A673 (cell line): ENCODE measurements at regions not wholly inside any gene's neighbourhood (a gene's known extent, or its start where the extent isn't known, plus 50 kb on each side); places are given as distances from the start of the nearest gene placed in this dataset.

Experiments used
- BruUV-seq: library from RNA; stranded (reverse); fragments of 400-500 nt; replicated peaks from 2 replicates; lab custom pipeline; 2021; lab: Mats Ljungman, UMichigan
- CTCF ChIA-PET: fragments of 300-600 bp; sonication (Branson Sonifier 250); formaldehyde crosslinking; loops from one replicate; lab custom pipeline; 2022; ENCODE audit warnings: antibody characterized with exemption; lab: Charles Lee
- POLR2A ChIA-PET: fragments of 300-600 bp; sonication (Branson Sonifier 250); formaldehyde crosslinking; loops from one replicate; lab custom pipeline; 2022; ENCODE audit warnings: antibody characterized with exemption; ENCODE audit not compliant: low non-redundant PET; lab: Charles Lee
- DNase-seq: peaks from one replicate; pipeline ENCODE4 v3.0.0-alpha.2; 2015; ENCODE audit warnings: low spot score
- H3K27ac ChIP-seq: fragments of 200-600 bp; sonication (generic); 2 replicates; pipeline ENCODE4 v1.5.1; 2016; ENCODE audit warnings: mixed run types, low read depth, mild to moderate bottlenecking, mixed read lengths, antibody characterized with exemption, low read length; ENCODE audit not compliant: poor library complexity, severe bottlenecking
- H3K27me3 ChIP-seq: fragments of 200-600 bp; sonication (generic); replicated peaks from 2 replicates; pipeline ENCODE4 v1.6.1; 2017; ENCODE audit warnings: mixed run types, low read depth, mild to moderate bottlenecking, mixed read lengths, antibody characterized with exemption, low read length; ENCODE audit not compliant: insufficient read depth, poor library complexity
- H3K36me3 ChIP-seq: fragments of 200-600 bp; sonication (generic); 2 replicates; pipeline ENCODE4 v1.6.1; 2016; ENCODE audit warnings: mixed run types, mild to moderate bottlenecking, mixed read lengths, antibody characterized with exemption, low read length; ENCODE audit not compliant: insufficient read depth, poor library complexity, severe bottlenecking
- H3K4me1 ChIP-seq: fragments of 200-600 bp; sonication (generic); 2 replicates; pipeline ENCODE4 v1.6.1; 2017; ENCODE audit warnings: mixed run types, mild to moderate bottlenecking, mixed read lengths, antibody characterized with exemption, low read length; ENCODE audit not compliant: insufficient read depth, poor library complexity, severe bottlenecking
- H3K4me3 ChIP-seq: fragments of 200-600 bp; sonication (generic); 2 replicates; pipeline ENCODE4 v1.5.1; 2016; ENCODE audit warnings: low read depth, mixed run types, mild to moderate bottlenecking, mixed read lengths, low read length; ENCODE audit not compliant: poor library complexity, severe bottlenecking
- H3K9me3 ChIP-seq: fragments of 200-600 bp; sonication (generic); 2 replicates; pipeline ENCODE4 v1.6.1; 2016; ENCODE audit warnings: mixed run types, low read depth, mild to moderate bottlenecking, mixed read lengths, antibody characterized with exemption, low read length; ENCODE audit not compliant: poor library complexity, severe bottlenecking
- EZH2 ChIP-seq: fragments of 200-600 bp; sonication (generic); IDR thresholded peaks from 2 replicates; pipeline ENCODE4 v1.6.1; 2017; ENCODE audit warnings: borderline replicate concordance, low read depth, mild to moderate bottlenecking, mixed read lengths, antibody characterized with exemption, low read length; ENCODE audit not compliant: poor library complexity, severe bottlenecking
- intact Hi-C: fragments of 100-400 bp; cut with micrococcal nuclease; formaldehyde crosslinking; loops from one replicate; pipeline ENCODE4 v1.10.0; 2022; ENCODE audit not compliant: unreplicated experiment
- TF ChIP-seq, protein P1 (sequence below): fragments of 300-800, 200-600 bp; sonication (generic); conservative IDR thresholded peaks from 2 replicates; pipeline ENCODE4 v1.5.1; 2017; ENCODE audit warnings: low read depth, mild to moderate bottlenecking, antibody characterized with exemption, low read length, moderate library complexity, mixed read lengths

GRCh38 chr9:7860335-7860709 is 60.7 kb upstream of the DMAC1 start:
- Histone ChIP-seq H3K4me3 (no peak overlapping the region), H3K27ac (no peak overlapping the region), H3K36me3 (no peaks in the 10 kb centered on the region), H3K4me1 (no peaks in the 10 kb centered on the region), H3K9me3 (no peaks in the 10 kb centered on the region), H3K27me3 (no peaks in the 10 kb centered on the region)
- ChIA-PET CTCF (no interaction called here), POLR2A (no interaction called here)
- TF ChIP-seq EZH2: no peak
- TF ChIP-seq, protein P1, sequence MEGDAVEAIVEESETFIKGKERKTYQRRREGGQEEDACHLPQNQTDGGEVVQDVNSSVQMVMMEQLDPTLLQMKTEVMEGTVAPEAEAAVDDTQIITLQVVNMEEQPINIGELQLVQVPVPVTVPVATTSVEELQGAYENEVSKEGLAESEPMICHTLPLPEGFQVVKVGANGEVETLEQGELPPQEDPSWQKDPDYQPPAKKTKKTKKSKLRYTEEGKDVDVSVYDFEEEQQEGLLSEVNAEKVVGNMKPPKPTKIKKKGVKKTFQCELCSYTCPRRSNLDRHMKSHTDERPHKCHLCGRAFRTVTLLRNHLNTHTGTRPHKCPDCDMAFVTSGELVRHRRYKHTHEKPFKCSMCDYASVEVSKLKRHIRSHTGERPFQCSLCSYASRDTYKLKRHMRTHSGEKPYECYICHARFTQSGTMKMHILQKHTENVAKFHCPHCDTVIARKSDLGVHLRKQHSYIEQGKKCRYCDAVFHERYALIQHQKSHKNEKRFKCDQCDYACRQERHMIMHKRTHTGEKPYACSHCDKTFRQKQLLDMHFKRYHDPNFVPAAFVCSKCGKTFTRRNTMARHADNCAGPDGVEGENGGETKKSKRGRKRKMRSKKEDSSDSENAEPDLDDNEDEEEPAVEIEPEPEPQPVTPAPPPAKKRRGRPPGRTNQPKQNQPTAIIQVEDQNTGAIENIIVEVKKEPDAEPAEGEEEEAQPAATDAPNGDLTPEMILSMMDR: no peak
- intact Hi-C loops: no loop called here
- no TSS peak for BruUV-seq
- no peak for DNase-seq

GRCh38 chr9:7859701-7860334 is 60.2 kb upstream of the DMAC1 start:
- no peaks in the 10 kb centered on the region for H3K36me3 ChIP-seq
- ChIA-PET CTCF (no interaction called here), POLR2A (no interaction called here)
- intact Hi-C loops: no loop called here
- no TSS peak for BruUV-seq
- no peaks in the 10 kb centered on the region for H3K27me3 ChIP-seq
- H3K4me1 ChIP-seq: no peaks in the 10 kb centered on the region
- TF ChIP-seq, protein P1: no peak
- no peak for TF ChIP-seq EZH2
- DNase-seq: no peak
- no peaks in the 10 kb centered on the region for H3K9me3 ChIP-seq
- no peak overlapping the region for H3K4me3 ChIP-seq
- H3K27ac ChIP-seq: no peak overlapping the region

DNA sequence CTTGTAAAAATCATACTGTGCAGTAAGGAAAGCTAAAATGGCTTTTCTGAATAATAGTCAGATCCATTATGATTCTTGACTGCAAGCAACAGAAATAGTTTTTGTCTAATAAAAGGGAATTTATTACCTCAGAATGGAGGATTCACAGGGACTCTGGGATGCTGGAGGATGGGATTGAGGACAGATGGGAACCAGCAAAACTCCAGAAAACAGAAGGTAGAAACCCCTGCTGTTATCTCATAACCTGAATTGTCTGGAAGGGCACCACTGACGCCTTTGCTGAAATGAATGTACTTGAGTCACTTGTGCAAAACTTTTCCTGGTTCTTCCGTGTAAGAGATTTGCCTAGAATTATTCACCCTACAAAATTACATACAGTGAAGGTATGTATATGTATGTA is 58.6 kb upstream of the DMAC1 start:
- ChIA-PET CTCF (no interaction called here), POLR2A (no interaction called here)
- Histone ChIP-seq H3K27ac (no peak overlapping the region), H3K9me3 (no peaks in the 10 kb centered on the region), H3K4me3 (no peak overlapping the region), H3K27me3 (no peaks in the 10 kb centered on the region), H3K36me3 (no peaks in the 10 kb centered on the region), H3K4me1 (no peaks in the 10 kb centered on the region)
- BruUV-seq: no TSS peak
- intact Hi-C loops: no loop called here
- TF ChIP-seq, protein P1: no peak
- TF ChIP-seq EZH2: no peak
- DNase-seq: no peak
